ENCODE measurements at regions not wholly inside any gene's neighbourhood (a gene's known extent, or its start where the extent isn't known, plus 50 kb on each side); places are given as distances from the start of the nearest gene placed in this dataset.

DNA sequence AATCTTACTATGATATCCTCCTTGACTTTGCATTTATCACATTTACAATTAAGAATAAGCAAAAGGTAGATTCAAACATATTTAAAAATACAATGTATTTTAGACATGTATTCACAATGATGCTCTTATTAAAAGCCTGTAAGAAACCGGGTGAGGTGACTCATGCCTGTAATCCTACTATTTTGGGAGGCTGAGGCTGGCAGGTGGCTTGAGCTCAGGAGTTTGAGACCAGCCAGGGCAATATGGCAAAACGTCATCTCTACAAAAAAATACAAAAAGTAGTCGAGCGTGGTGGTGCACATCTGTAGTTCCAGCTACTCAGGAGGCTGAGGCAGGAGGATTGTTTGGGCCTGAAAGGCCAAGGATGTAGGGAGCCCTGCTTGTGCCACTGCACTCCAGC, 618.4 kb downstream of the CDH18 start:
- H3K4me1 Mint-ChIP-seq (ENCODE audit: low read depth) = no peaks in the 10 kb centered on the region
- no peak overlapping the region for H3K27ac Mint-ChIP-seq
- ChIA-PET POLR2A (no interaction called here), CTCF (no interaction called here)
- H3K36me3 Mint-ChIP-seq = no peaks in the 10 kb centered on the region
- no peak for DNase-seq
- no peak overlapping the region for H3K4me3 Mint-ChIP-seq
- H3K9me3 Mint-ChIP-seq = peaks cover 4% of the 10 kb centered on the region
- intact Hi-C loops (cut with micrococcal nuclease) = no loop called here
- H3K27me3 Mint-ChIP-seq = no peaks in the 10 kb centered on the region

DNA sequence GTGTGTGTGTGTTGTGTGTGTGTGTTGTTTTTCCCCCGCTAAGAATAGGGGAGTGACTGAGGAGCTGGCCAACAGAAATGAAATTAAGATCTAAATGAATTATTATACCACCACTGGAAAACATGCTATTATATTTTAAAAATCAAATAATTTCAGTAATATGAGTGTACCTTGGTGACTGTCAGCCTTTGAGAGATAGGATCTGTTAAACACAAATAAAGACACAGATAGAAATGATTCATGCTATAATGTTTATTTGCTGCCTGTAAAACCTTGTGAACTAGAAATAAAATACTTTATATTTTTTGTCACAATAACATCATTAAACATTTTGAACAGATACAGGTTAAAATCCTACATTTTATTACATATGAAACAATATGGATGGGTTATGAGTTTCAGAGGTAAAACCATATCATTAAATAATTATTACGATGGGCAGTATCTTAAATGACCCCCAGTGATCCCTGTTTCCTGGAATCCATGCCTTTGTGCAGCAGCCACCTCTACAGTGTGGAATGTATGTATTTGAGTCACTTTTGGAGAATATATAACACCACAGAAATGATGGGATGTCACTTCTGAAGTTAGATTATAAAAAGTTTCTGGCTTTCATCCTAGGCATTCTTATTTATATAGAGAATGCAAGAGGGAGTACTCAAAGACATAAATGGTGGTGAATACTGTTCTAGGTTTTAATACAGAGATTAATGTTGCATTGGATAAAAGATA, 617.2 kb downstream of the CDH18 start:
- H3K4me3 Mint-ChIP-seq = no peak overlapping the region
- H3K27me3 Mint-ChIP-seq = no peaks in the 10 kb centered on the region
- peaks cover under 1% of the 10 kb centered on the region for H3K9me3 Mint-ChIP-seq
- ChIA-PET POLR2A (no interaction called here), CTCF (no interaction called here)
- intact Hi-C loops (cut with micrococcal nuclease) = no loop called here
- H3K27ac Mint-ChIP-seq = no peak overlapping the region
- no peaks in the 10 kb centered on the region for H3K4me1 Mint-ChIP-seq (ENCODE audit: low read depth)
- no peak for DNase-seq
- no peaks in the 10 kb centered on the region for H3K36me3 Mint-ChIP-seq

DNA sequence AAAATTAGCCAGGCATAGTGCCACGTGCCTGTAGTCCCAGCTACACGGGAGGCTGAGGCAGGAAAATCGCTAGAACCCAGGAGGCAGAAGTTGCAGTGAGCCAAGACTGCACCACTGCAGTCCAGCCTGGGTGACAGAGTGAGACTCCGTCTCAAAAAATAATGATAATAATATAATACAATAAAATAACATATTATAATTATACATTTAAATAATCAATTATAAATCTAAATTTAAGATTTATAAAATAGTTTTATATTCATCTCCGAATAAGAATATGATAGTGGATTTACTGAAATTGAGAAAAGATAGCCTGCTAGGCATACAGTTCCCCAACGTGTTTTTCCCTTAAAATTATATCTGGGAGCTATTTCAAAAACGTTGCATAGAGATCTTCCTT, 599.6 kb downstream of the CDH18 start:
- Mint-ChIP-seq H3K36me3 (no peaks in the 10 kb centered on the region), H3K4me3 (no peak overlapping the region), H3K4me1 (ENCODE audit: low read depth) (no peaks in the 10 kb centered on the region), H3K27me3 (no peaks in the 10 kb centered on the region), H3K27ac (no peak overlapping the region), H3K9me3 (peaks cover 22% of the 10 kb centered on the region)
- POLR2A ChIA-PET = no interaction called here
- no peak for DNase-seq
- intact Hi-C loops (cut with micrococcal nuclease) = no loop called here
- CTCF ChIA-PET = no interaction called here

DNA sequence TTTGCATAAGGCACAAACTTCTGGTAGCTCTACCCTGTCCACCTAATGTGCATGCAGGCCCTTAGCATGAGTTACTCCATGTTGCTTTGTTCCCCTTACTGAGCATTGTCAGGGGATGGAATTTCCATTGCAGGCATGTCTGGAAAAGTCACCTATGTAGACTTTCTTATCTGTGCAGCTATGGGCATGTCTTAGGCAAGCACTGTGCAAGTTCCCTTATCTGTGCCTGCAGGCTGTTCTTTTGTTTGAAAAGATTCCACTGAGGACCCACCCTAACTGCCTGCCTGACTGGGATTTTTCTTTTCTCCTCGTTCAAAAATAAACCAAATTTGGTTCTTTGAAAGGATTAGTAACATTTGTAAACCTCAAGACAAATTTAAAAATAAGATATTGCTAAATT, 587.0 kb downstream of the CDH18 start:
- no peak overlapping the region for H3K27ac Mint-ChIP-seq
- peaks cover 19% of the 10 kb centered on the region for H3K9me3 Mint-ChIP-seq
- H3K4me3 Mint-ChIP-seq = no peak overlapping the region
- ChIA-PET POLR2A (no interaction called here), CTCF (no interaction called here)
- H3K36me3 Mint-ChIP-seq = no peaks in the 10 kb centered on the region
- DNase-seq = no peak
- no peaks in the 10 kb centered on the region for H3K4me1 Mint-ChIP-seq (ENCODE audit: low read depth)
- intact Hi-C loops (cut with micrococcal nuclease) = no loop called here
- no peaks in the 10 kb centered on the region for H3K27me3 Mint-ChIP-seq

DNA sequence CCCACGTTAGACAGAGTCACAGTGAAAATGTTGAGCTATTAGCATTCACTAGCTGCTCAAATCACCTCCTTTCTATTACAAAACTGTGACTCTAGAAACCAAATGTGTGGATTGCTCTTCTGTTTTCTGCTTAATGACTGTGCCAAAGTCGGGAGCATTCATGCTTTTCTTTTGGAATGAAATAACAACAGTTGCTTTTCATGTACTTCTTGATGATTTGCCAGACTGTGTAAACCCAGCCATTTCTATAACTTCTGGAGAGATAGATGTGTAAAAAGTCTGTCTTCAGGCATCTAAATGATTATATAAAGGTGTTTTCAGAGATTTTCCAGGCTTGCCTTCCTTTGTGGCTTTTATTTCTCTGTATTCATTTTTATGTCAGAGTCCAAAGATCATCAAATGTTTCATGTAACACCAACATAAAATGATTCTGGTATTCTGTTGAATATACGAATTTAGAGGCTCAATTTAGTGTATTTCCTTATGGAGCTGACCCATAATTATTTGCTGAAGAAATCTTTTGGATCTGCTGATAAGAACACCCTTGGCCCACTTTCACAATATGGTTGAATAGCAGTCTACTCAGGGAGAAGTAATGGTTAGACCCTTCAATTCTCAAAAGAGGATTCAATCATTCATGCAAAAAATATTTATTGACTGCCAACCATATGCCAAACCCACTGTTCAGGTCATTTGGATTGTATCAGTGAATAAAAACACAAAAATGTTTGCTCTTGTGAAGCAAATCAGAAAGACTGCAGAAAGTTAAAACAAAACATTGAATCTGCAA, 581.2 kb downstream of the CDH18 start:
- ChIA-PET CTCF (no interaction called here), POLR2A (no interaction called here)
- no peaks in the 10 kb centered on the region for H3K27me3 Mint-ChIP-seq
- H3K9me3 Mint-ChIP-seq = peaks cover 33% of the 10 kb centered on the region
- no peak for DNase-seq
- no peaks in the 10 kb centered on the region for H3K4me1 Mint-ChIP-seq (ENCODE audit: low read depth)
- H3K4me3 Mint-ChIP-seq = no peak overlapping the region
- H3K27ac Mint-ChIP-seq = no peak overlapping the region
- H3K36me3 Mint-ChIP-seq = no peaks in the 10 kb centered on the region
- intact Hi-C loops (cut with micrococcal nuclease) = no loop called here

DNA sequence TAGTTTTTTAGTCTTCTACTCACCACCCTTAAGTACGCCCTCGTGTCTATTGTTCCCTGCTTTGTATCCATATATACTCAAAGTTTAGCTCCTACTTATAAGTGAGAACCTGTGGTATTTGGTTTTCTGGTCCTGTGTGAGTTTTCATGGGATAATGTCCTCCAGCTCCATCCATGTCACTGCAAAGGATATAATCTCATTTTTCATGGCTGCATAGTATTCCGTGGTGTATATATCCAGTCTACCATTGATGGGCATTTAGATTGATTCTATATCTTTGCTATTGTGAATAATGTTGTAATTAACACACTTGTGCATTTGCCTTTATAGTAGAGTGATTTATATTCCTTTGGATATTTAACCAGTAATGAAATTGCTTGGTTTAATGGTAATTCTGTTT, 579.9 kb downstream of the CDH18 start:
- Mint-ChIP-seq H3K9me3 (peaks cover 34% of the 10 kb centered on the region), H3K4me3 (no peak overlapping the region), H3K27me3 (no peaks in the 10 kb centered on the region), H3K27ac (no peak overlapping the region), H3K4me1 (ENCODE audit: low read depth) (no peaks in the 10 kb centered on the region), H3K36me3 (no peaks in the 10 kb centered on the region)
- POLR2A ChIA-PET = no interaction called here
- CTCF ChIA-PET = no interaction called here
- intact Hi-C loops (cut with micrococcal nuclease) = no loop called here
- no peak for DNase-seq

DNA sequence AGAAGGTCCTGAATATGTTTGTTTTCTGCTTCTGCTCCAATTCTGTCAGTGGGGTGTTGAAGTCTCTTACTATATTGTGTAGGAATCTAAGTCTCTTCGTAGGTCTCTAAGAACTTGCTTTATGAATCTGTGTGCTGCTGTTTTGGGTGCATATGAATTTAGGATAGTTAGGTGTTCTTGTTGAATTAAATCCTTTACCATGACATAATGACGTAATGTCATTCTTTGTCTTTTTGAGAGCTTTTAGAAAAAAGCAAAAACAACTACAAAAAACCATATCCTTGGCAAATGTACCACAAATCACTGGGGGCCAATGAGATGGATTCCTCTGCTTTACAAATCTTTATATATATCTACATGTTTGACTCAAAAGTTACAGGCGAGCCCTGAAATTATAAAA, 576.1 kb downstream of the CDH18 start:
- H3K4me1 Mint-ChIP-seq (ENCODE audit: low read depth) = no peaks in the 10 kb centered on the region
- H3K27ac Mint-ChIP-seq = no peak overlapping the region
- ChIA-PET CTCF (no interaction called here), POLR2A (no interaction called here)
- no peaks in the 10 kb centered on the region for H3K27me3 Mint-ChIP-seq
- DNase-seq = no peak
- no peak overlapping the region for H3K4me3 Mint-ChIP-seq
- peaks cover 35% of the 10 kb centered on the region for H3K9me3 Mint-ChIP-seq
- no peaks in the 10 kb centered on the region for H3K36me3 Mint-ChIP-seq
- intact Hi-C loops (cut with micrococcal nuclease) = no loop called here

Data from activated CD4-positive, alpha-beta memory T cell treated with anti-CD3 and anti-CD28 coated beads for 36 hours (primary cell).